Ishikawa (cell line): ENCODE measurements at regions not wholly inside any gene's neighbourhood (a gene's known extent, or its start where the extent isn't known, plus 50 kb on each side); places are given as distances from the start of the nearest gene placed in this dataset.

Experiments
- CEBPB ChIP-seq: IDR thresholded peaks from 2 replicates; pipeline ENCODE4 v1.6.1; 2012
- CREB1 ChIP-seq: IDR thresholded peaks from 2 replicates; pipeline ENCODE4 v1.6.1; 2012; ENCODE audit warnings: low read depth
- EGR1 ChIP-seq: IDR thresholded peaks from 2 replicates; pipeline ENCODE4 v1.6.1; 2012
- EP300 ChIP-seq: IDR thresholded peaks from 2 replicates; pipeline ENCODE4 v1.6.1; 2012; ENCODE audit warnings: borderline replicate concordance
- FOXM1 ChIP-seq: IDR thresholded peaks from 2 replicates; pipeline ENCODE4 v1.6.1; 2012; ENCODE audit warnings: low read depth, borderline replicate concordance
- MAX ChIP-seq: IDR thresholded peaks from 2 replicates; pipeline ENCODE4 v1.6.1; 2012
- NFIC ChIP-seq: IDR thresholded peaks from 2 replicates; pipeline ENCODE4 v1.6.1; 2012
- RAD21 ChIP-seq: IDR thresholded peaks from 2 replicates; pipeline ENCODE4 v1.6.1; 2012; ENCODE audit warnings: low read depth
- REST ChIP-seq: IDR thresholded peaks from 2 replicates; pipeline ENCODE4 v1.6.1; 2012; ENCODE audit warnings: low read depth, mild to moderate bottlenecking
- TAF1 ChIP-seq: IDR thresholded peaks from 2 replicates; pipeline ENCODE4 v1.6.1; 2012; ENCODE audit warnings: low read depth, mild to moderate bottlenecking
- TCF12 ChIP-seq: IDR thresholded peaks from 2 replicates; pipeline ENCODE4 v1.6.1; 2012; ENCODE audit warnings: low read depth
- TEAD4 ChIP-seq: IDR thresholded peaks from 2 replicates; pipeline ENCODE4 v1.6.1; 2012
- USF1 ChIP-seq: IDR thresholded peaks from 2 replicates; pipeline ENCODE4 v1.6.1; 2012
- YY1 ChIP-seq: IDR thresholded peaks from 2 replicates; pipeline ENCODE4 v1.6.1; 2012; ENCODE audit warnings: low read depth
- ZBTB7A ChIP-seq: IDR thresholded peaks from 2 replicates; pipeline ENCODE4 v1.6.1; 2012; ENCODE audit warnings: low read depth

GRCh38 chr6:134502614-134503549 lies 185.0 kb upstream of the SGK1 start:
- TF ChIP-seq MAX = no peak

- no peak for TF ChIP-seq ZBTB7A
- TF ChIP-seq MAX = no peak
- TF ChIP-seq YY1 = no peak
- no peak for TF ChIP-seq REST
- no peak for TF ChIP-seq RAD21
- TF ChIP-seq CREB1 = no peak
- no peak for TF ChIP-seq NFIC
- TF ChIP-seq CEBPB = no peak
- no peak for TF ChIP-seq USF1
- no peak for TF ChIP-seq TEAD4
- TF ChIP-seq EGR1 = no peak
- TF ChIP-seq EP300 = no peak
- TF ChIP-seq TAF1 = no peak
- TF ChIP-seq FOXM1 = no peak
- TF ChIP-seq TCF12 = no peak
Measured at GRCh38 chr6:134495890-134496248, 178.0 kb upstream of the SGK1 start.

GRCh38 chr6:134495203-134495889 lies 177.4 kb upstream of the SGK1 start:
- TF ChIP-seq USF1 (no peak), CREB1 (no peak), FOXM1 (no peak)

- no peak for TF ChIP-seq TCF12
- no peak for TF ChIP-seq CEBPB
- no peak for TF ChIP-seq EGR1
- TF ChIP-seq RAD21 = no peak
- TF ChIP-seq MAX = no peak
- no peak for TF ChIP-seq ZBTB7A
- TF ChIP-seq CREB1 = no peak
- no peak for TF ChIP-seq TEAD4
- TF ChIP-seq NFIC = no peak
- TF ChIP-seq TAF1 = no peak
- no peak for TF ChIP-seq EP300
- no peak for TF ChIP-seq USF1
- no peak for TF ChIP-seq FOXM1
- TF ChIP-seq REST = no peak
- no peak for TF ChIP-seq YY1
Measured at GRCh38 chr6:134493789-134494188, 175.9 kb upstream of the SGK1 start.

- TF ChIP-seq MAX (no peak), EP300 (no peak), USF1 (no peak), TAF1 (no peak), TEAD4 (no peak), ZBTB7A (no peak), REST (no peak), RAD21 (no peak), TCF12 (no peak), CREB1 (no peak)
Measured at GRCh38 chr6:134491477-134491876, 173.6 kb upstream of the SGK1 start.
